BLaER1 treated with 17β-estradiol and CSF1 and Interleukin-3, amounts not matched to agents 10 nM and 100 nM (cell line): ENCODE measurements at regions not wholly inside any gene's neighbourhood (a gene's known extent, or its start where the extent isn't known, plus 50 kb on each side); places are given as distances from the start of the nearest gene placed in this dataset.

Experiments used
- H3K27ac ChIP-seq, 11 experiments: shearing (Covaris generic); formaldehyde crosslinking; 2 replicates each; pipeline ENCODE4 v1.8.1; 2022
- H3K27me3 ChIP-seq, 11 experiments: shearing (Covaris generic); formaldehyde crosslinking; 2 replicates each; pipeline ENCODE4 v1.8.1; 2022
- H3K36me3 ChIP-seq, 11 experiments: shearing (Covaris generic); formaldehyde crosslinking; 2 replicates each; pipeline ENCODE4 v1.8.1; 2022
- H3K4me1 ChIP-seq, 10 experiments: shearing (Covaris generic); formaldehyde crosslinking; 2 replicates each; pipeline ENCODE4 v1.8.1; 2022
- H3K4me2 ChIP-seq, 11 experiments: shearing (Covaris generic); formaldehyde crosslinking; 2 replicates each; pipeline ENCODE4 v1.8.1; 2022
- H3K4me3 ChIP-seq, 10 experiments: shearing (Covaris generic); formaldehyde crosslinking; 2 replicates each; pipeline ENCODE4 v1.8.1; 2022
- H3K9ac ChIP-seq, 11 experiments: shearing (Covaris generic); formaldehyde crosslinking; 2 replicates each; pipeline ENCODE4 v1.8.1; 2022
- H3K9me3 ChIP-seq, 11 experiments: shearing (Covaris generic); formaldehyde crosslinking; replicated peaks in 1 of 11; 2 replicates each; pipeline ENCODE4 v1.8.1; 2022
- H4K20me1 ChIP-seq, 11 experiments: shearing (Covaris generic); formaldehyde crosslinking; 2 replicates each; pipeline ENCODE4 v1.8.1; 2022
- Cebpa-rat ChIP-seq, 11 experiments: shearing (Covaris generic); IDR thresholded peaks; 2 replicates each; pipeline ENCODE4 v1.8.1; 2022

DNA sequence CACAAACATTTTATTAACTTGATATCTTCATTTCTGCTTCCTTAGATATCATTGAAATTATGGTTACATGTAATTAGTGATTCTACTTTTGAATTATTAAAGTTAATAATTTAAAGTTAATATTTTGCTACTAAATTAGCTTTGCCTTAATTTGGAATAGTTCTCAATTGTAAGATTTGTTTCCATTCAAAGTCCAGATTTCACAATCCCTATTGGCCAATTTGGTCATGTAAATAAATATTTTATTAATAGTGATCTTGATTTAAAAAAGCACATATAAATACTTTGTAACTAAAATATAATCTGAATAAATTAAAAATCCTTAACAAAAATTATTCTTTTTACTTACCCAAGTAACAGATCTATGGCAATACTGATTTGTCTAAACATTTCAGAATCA lies 1558.6 kb downstream of the NCAM2 start:
- Histone ChIP-seq H3K4me3 (no peak overlapping the region), H4K20me1 (no peaks in the 10 kb centered on the region), H3K27ac (no peak overlapping the region), H3K9ac (no peak overlapping the region), H3K27me3 (no peaks in the 10 kb centered on the region), H3K36me3 (no peaks in the 10 kb centered on the region), H3K9me3 (peaks cover 4 to 10% (median 8%) of the 10 kb centered on the region in 11 experiments; a peak in 20 of 22 replicates), H3K4me2 (no peak overlapping the region), H3K4me1 (no peaks in the 10 kb centered on the region)
- no peak for TF ChIP-seq Cebpa-rat (IDR thresholded peaks at IDR 0.05)

DNA sequence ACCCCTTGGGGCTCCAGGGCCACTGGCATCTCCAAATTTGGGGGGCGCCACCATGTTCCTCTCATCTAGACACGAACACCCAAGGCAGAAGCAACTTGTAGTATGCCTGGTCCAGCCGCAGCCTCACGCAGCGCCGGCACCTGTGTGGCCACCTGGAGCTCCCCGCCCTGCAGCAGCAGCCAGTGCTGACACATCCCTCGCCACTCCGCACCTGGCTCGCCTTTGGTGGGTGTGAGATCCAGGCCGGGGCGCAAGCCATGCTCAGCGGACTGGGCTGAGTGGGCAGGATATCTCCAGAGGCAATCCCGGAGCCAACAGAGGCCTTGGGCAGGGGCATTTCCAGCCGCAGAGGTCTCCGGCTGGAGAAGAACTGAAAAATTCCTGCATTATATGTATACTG lies 1563.7 kb downstream of the NCAM2 start:
- Histone ChIP-seq H3K9ac (no peak overlapping the region), H3K4me2 (no peak overlapping the region), H3K4me3 (no peak overlapping the region), H3K36me3 (no peaks in the 10 kb centered on the region), H3K4me1 (no peaks in the 10 kb centered on the region), H3K27me3 (no peaks in the 10 kb centered on the region), H3K27ac (no peak overlapping the region), H4K20me1 (no peaks in the 10 kb centered on the region), H3K9me3 (peaks cover 6 to 13% (median 12%) of the 10 kb centered on the region in 11 experiments; a peak in 20 of 22 replicates)
- TF ChIP-seq Cebpa-rat (IDR thresholded peaks at IDR 0.05) = no peak

DNA sequence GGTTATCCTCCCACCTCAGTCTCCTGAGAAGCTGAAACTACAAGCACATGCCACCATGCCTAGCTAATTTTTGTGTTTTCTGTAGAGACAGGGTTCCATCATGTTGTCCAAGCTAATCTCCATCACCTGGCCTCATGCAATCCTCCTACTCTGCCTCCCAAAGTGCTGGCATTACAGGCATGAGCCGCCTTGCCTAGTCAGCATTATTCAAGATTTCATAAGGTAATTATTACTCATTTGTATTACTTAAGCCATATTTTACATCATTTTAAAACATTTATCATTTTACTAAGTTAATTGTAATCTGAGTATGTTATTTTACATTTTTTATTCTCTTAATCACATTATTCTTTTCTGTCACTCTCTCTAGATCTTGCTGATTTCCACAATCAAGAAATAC lies 1575.6 kb downstream of the NCAM2 start:
- Histone ChIP-seq H3K4me2 (no peak overlapping the region), H3K4me1 (peaks cover 0 to 14% (median 7%) of the 10 kb centered on the region in 10 experiments; a peak in 8 of 20 replicates), H3K27me3 (no peaks in the 10 kb centered on the region), H3K4me3 (no peak overlapping the region), H3K27ac (no peak overlapping the region), H3K36me3 (no peaks in the 10 kb centered on the region), H4K20me1 (no peaks in the 10 kb centered on the region), H3K9me3 (peaks cover 6 to 11% (median 8%) of the 10 kb centered on the region in 11 experiments; a peak in 20 of 22 replicates), H3K9ac (no peak overlapping the region)
- TF ChIP-seq Cebpa-rat (IDR thresholded peaks at IDR 0.05) = no peak

DNA sequence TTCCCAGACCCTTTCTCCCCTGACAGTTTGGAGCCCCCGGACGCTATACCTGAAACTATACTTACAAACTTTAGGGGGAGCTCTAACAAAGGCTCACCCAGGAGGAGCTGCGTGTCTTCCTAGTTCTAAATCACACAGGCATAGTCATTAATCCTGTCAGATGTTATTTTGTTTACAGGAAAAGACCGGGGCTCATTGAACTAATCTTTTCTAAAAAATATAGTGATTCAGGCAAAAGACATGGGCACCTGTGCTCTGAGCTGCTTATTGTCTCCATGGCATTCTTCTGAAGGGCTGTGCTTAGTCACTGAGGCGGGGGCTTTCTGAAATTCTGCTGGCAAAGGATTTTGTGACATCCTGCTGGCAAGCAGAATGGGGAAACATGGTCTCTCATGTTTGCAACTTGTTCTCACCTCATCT lies 1577.0 kb downstream of the NCAM2 start:
- Histone ChIP-seq H4K20me1 (no peaks in the 10 kb centered on the region), H3K27ac (peak overlapping the region in 9 of 11 experiments; percentile 3 to 65 (median 51); a peak in 13 of 22 replicates), H3K4me3 (no peak overlapping the region; a peak in 1 of 20 replicates), H3K4me1 (peaks cover 0 to 14% (median 7%) of the 10 kb centered on the region in 10 experiments; a peak in 8 of 20 replicates), H3K4me2 (peak overlapping the region; percentile 10 to 74 (median 45); a peak in 17 of 22 replicates), H3K36me3 (no peaks in the 10 kb centered on the region), H3K9me3 (peaks cover 10 to 18% (median 14%) of the 10 kb centered on the region in 11 experiments; a peak in 20 of 22 replicates), H3K27me3 (no peaks in the 10 kb centered on the region), H3K9ac (peak overlapping the region in 10 of 11 experiments; percentile 20 to 67 (median 54); a peak in 16 of 22 replicates)
- TF ChIP-seq Cebpa-rat (IDR thresholded peaks at IDR 0.05) = no peak

DNA sequence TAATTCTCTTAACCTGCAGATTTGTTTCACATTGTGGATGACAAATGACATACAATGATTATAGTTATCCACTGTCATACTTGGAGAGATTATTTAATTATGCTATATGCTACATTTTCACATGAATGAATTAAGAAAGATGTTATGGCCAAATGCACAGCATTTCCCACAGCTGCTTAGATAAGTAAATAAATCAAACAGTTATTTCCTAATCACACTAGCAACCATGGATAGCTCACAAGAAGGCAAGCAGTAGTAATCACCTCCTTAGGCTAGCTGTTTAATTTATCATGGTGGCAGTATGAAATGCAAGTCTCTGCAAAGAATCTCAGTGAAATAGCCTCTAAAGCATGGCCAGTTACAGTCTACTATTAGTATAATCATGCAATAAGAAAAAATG lies 1581.5 kb downstream of the NCAM2 start:
- no peak overlapping the region for H3K4me2 ChIP-seq
- no peak for TF ChIP-seq Cebpa-rat (IDR thresholded peaks at IDR 0.05)
- H4K20me1 ChIP-seq = no peaks in the 10 kb centered on the region
- no peak overlapping the region for H3K9ac ChIP-seq
- H3K9me3 ChIP-seq = peaks cover 27 to 44% (median 33%) of the 10 kb centered on the region in 11 experiments
- H3K27ac ChIP-seq = no peak overlapping the region
- H3K4me3 ChIP-seq = no peak overlapping the region
- no peaks in the 10 kb centered on the region; a peak in 1 of 22 replicates for H3K36me3 ChIP-seq
- peaks cover 0 to 15% (median 7%) of the 10 kb centered on the region in 10 experiments; a peak in 11 of 20 replicates for H3K4me1 ChIP-seq
- no peaks in the 10 kb centered on the region for H3K27me3 ChIP-seq

DNA sequence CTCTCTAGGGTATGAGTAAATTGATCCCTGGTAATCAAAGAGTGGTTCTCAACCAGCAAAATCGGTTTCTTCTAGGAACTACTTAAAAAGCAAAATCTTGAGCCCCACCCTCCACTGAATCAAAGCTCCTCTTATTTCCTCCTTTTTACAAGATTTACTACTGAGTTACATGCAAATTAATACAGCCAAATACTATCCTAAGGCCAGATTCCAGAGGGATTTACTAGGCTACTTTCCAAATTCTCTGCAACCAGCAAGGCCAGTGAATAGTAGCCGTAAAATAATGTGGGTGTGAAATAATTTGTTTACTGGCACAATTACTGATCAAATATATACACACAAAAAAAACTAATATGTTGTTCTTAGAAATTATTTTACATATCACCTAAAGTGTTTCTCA lies 1583.8 kb downstream of the NCAM2 start:
- H3K27me3 ChIP-seq = no peaks in the 10 kb centered on the region
- H3K36me3 ChIP-seq = no peaks in the 10 kb centered on the region; a peak in 1 of 22 replicates
- H3K9me3 ChIP-seq = peaks cover 32 to 63% (median 50%) of the 10 kb centered on the region in 11 experiments
- H3K9ac ChIP-seq = no peak overlapping the region
- peaks cover 0 to 21% (median 9%) of the 10 kb centered on the region in 10 experiments; a peak in 13 of 20 replicates for H3K4me1 ChIP-seq
- no peak overlapping the region for H3K4me3 ChIP-seq
- H4K20me1 ChIP-seq = no peaks in the 10 kb centered on the region
- no peak for TF ChIP-seq Cebpa-rat (IDR thresholded peaks at IDR 0.05)
- no peak overlapping the region for H3K4me2 ChIP-seq
- no peak overlapping the region for H3K27ac ChIP-seq

DNA sequence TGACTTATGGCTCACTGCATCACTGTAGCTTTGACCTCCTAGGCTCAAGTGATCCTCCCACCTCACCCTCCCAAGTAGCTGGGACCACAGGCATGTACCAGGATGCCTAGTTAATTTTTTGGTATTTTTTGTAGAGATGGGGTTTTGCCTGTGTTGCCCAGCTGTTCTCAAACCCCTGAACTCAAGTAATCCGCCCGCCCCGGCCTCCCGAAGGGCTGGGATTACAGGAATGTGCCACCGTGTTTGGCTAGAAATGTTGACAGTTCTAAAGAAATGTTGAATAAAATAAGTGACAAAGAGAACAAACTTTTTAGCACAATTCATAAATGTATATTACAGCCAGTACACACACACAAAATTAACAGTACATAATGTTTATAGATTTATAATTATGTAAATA lies 1586.1 kb downstream of the NCAM2 start:
- no peaks in the 10 kb centered on the region for H4K20me1 ChIP-seq
- H3K27me3 ChIP-seq = no peaks in the 10 kb centered on the region
- peaks cover 0 to 21% (median 9%) of the 10 kb centered on the region in 10 experiments; a peak in 13 of 20 replicates for H3K4me1 ChIP-seq
- H3K9ac ChIP-seq = no peak overlapping the region
- TF ChIP-seq Cebpa-rat (IDR thresholded peaks at IDR 0.05) = no peak
- peak overlapping the region in 8 of 11 experiments; percentile 43 to 80 (median 71); a peak in 14 of 22 replicates for H3K27ac ChIP-seq
- peaks cover 23 to 63% (median 54%) of the 10 kb centered on the region in 11 experiments for H3K9me3 ChIP-seq
- H3K4me2 ChIP-seq = no peak overlapping the region
- no peaks in the 10 kb centered on the region; a peak in 1 of 22 replicates for H3K36me3 ChIP-seq
- H3K4me3 ChIP-seq = peak overlapping the region in 2 of 10 experiments; percentile 16 to 21; a peak in 5 of 20 replicates

DNA sequence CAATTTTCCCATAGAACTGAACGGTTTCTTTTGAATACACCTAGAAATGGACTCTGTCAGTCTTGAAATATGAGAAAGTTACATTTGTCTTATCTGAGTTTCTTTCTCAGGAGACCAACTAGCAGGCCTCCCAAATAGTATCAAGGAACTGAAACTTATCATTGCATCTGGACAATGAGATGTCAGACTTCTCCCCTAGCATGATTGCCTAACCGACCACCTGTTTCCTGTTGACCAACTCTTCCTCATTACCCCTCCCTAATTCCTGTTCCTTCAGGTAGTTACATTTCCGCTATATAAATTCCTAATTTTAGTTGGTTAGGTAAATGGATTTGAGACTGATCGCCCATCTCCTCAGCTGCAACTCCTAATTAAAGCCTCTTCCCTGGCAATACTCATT lies 1587.3 kb downstream of the NCAM2 start:
- Histone ChIP-seq H3K4me2 (peak overlapping the region in 7 of 11 experiments; percentile 0 to 40 (median 19); a peak in 8 of 22 replicates), H3K4me1 (peaks cover 0 to 21% (median 9%) of the 10 kb centered on the region in 10 experiments; a peak in 13 of 20 replicates), H3K36me3 (no peaks in the 10 kb centered on the region; a peak in 1 of 22 replicates), H3K9ac (peak overlapping the region in 3 of 11 experiments; percentile 34 to 48 (median 44); a peak in 5 of 22 replicates), H3K4me3 (peak overlapping the region in 1 of 10 experiments; percentile 18; a peak in 1 of 20 replicates), H3K27ac (peak overlapping the region in 10 of 11 experiments; percentile 5 to 80 (median 70); a peak in 17 of 22 replicates), H4K20me1 (no peaks in the 10 kb centered on the region), H3K27me3 (no peaks in the 10 kb centered on the region), H3K9me3 (peaks cover 22 to 66% (median 50%) of the 10 kb centered on the region in 11 experiments)
- peak in 8 of 11 experiments; percentile 46 to 86 (median 70); a peak in 13 of 22 replicates for TF ChIP-seq Cebpa-rat (IDR thresholded peaks at IDR 0.05)

DNA sequence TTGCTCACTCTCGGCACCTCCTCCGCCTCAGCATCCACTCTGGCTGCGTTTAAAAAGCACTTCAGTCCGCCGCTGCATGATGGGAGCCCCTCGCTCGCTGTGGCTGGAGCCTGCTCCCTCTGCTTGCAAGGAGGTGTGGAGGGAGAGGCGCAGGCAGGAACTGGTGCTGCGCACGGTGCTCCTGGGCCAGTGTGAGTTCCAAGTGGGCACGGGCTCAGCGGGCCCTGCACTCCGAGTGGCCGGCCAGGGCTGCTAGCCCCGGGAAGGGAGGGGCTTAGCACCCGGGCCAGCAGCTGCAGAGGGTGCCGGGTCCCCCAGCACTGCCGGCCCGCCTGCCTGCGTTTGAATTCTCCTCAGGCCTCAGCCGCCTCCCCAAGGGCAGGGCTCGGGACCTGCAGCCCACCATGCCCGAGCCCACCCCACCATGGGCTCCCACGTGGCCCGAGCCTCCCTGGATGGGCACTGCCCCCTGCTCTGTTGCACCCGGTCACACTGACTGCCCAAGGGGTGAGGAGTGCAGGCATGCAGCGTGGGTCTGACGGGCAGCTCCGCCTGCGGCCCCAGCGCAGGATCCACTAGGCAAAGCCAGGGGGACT lies 1599.5 kb downstream of the NCAM2 start:
- Histone ChIP-seq H3K9me3 (peaks cover 14 to 34% (median 23%) of the 10 kb centered on the region in 11 experiments; a peak in 20 of 22 replicates), H3K27ac (no peak overlapping the region), H3K4me2 (no peak overlapping the region), H3K4me3 (no peak overlapping the region), H3K4me1 (peaks cover 0 to 12% (median 0%) of the 10 kb centered on the region in 10 experiments; a peak in 5 of 20 replicates), H4K20me1 (no peaks in the 10 kb centered on the region), H3K36me3 (no peaks in the 10 kb centered on the region), H3K9ac (no peak overlapping the region), H3K27me3 (no peaks in the 10 kb centered on the region)
- no peak for TF ChIP-seq Cebpa-rat (IDR thresholded peaks at IDR 0.05)
